Psoas muscle (tissue), 7 donors: ENCODE measurements at regions not wholly inside any gene's neighbourhood (a gene's known extent, or its start where the extent isn't known, plus 50 kb on each side); places are given as distances from the start of the nearest gene placed in this dataset.

Experiments used
- ATAC-seq, 4 donors: fragments of 200-7000 bp; cut with Tn5 transposase; one replicate each; pipeline ENCODE4 v1.9.1; 2020; ENCODE audit warnings: moderate library complexity in 3 of 4, mild to moderate bottlenecking in 2 of 4
- DNase-seq, 2 donors: peaks; one replicate each; pipeline ENCODE4 v3.0.0-alpha.2; 2020
- H3K27ac ChIP-seq: fragments of 200-600 bp; one replicate; pipeline ENCODE4 v1.8.0; 2022
- H3K27me3 ChIP-seq, 3 donors: fragments of 200-600 bp in 1 of 3; one replicate each; pipeline versions ENCODE4 v1.6.1 to v1.8.0; 2013 to 2022; ENCODE audit warnings: low read length in 2 of 3, mild to moderate bottlenecking in 2 of 3, moderate library complexity in 1 of 3; ENCODE audit not compliant: insufficient read depth in 3 of 3
- H3K36me3 ChIP-seq, 2 donors: fragments of 200-600 bp in 1 of 2; one replicate each; pipeline versions ENCODE4 v1.6.1 to v1.8.0; 2013 to 2022; ENCODE audit warnings: low read depth in 1 of 2, mild to moderate bottlenecking in 1 of 2, moderate library complexity in 1 of 2; ENCODE audit not compliant: insufficient read depth in 1 of 2
- H3K4me1 ChIP-seq: fragments of 200-600 bp; one replicate; pipeline ENCODE4 v1.8.0; 2022
- H3K4me3 ChIP-seq: fragments of 200-600 bp; one replicate; pipeline ENCODE4 v1.8.0; 2022; ENCODE audit warnings: mild to moderate bottlenecking
- H3K9me3 ChIP-seq: fragments of 200-600 bp; one replicate; pipeline ENCODE4 v1.8.0; 2022
- CTCF ChIP-seq: fragments of 200-600 bp; IDR thresholded peaks from one replicate; pipeline ENCODE4 v1.8.0; 2022; ENCODE audit warnings: antibody characterized with exemption
- WGBS, 3 donors: extraction: QIAGEN DNeasy Blood & Tissue Kit; methylation state at CpG; one replicate each; pipeline versions ENCODE4 v1.1.6 to v1.1.7; 2013; 5-methylcytosine and 5-hydroxymethylcytosine counted together
- intact Hi-C, 2 donors: fragments of 100-400 bp; cut with DNase I; formaldehyde crosslinking; loops; one replicate each; pipeline versions ENCODE4 v1.11.0 to v1.14.2; 2022
- donor health status: healthy with polysubstance abuse.
- donor health status: DM: no; HTN: no; CAD: no; lungs with moderate emphysema.
- donor health status: Bipolar disorder and iron deficiency.
- donor health status: healthy.
- donor health status: DM: yes; HTN: yes; CAD: no.
- donor health status: DM: no; HTN: no; CAD: no.
- donor health status: DM: yes; HTN: yes; CAD: no.

GRCh38 chr5:167877924-167878323 is 413.5 kb upstream of the WWC1 start:
- no peaks in the 10 kb centered on the region for H3K4me1 ChIP-seq
- H3K27ac ChIP-seq = no peak overlapping the region
- ATAC-seq = no peak
- WGBS, 3 donors = 59 to 77% (median 63%) methylated on average over 1 of the region's 1 CpG
- no peaks in the 10 kb centered on the region for H3K27me3 ChIP-seq
- TF ChIP-seq CTCF = no peak
- no peaks in the 10 kb centered on the region for H3K9me3 ChIP-seq
- DNase-seq = no peak
- no peak overlapping the region for H3K4me3 ChIP-seq
- intact Hi-C loops = no loop called here
- H3K36me3 ChIP-seq = no peaks in the 10 kb centered on the region

- no peak for TF ChIP-seq CTCF
- intact Hi-C loops = no loop called here
- Histone ChIP-seq H3K4me1 (no peaks in the 10 kb centered on the region), H3K36me3 (no peaks in the 10 kb centered on the region), H3K4me3 (no peak overlapping the region), H3K9me3 (no peaks in the 10 kb centered on the region), H3K27ac (no peak overlapping the region), H3K27me3 (no peaks in the 10 kb centered on the region)
- ATAC-seq (no peak), DNase-seq (no peak)
- WGBS, 3 donors = 68 to 82% (median 82%) methylated on average over 1 of the region's 1 CpG
Observed at GRCh38 chr5:167880420-167880819, 411.0 kb upstream of the WWC1 start.

- H3K9me3 ChIP-seq = no peaks in the 10 kb centered on the region
- H3K36me3 ChIP-seq = no peaks in the 10 kb centered on the region
- H3K27me3 ChIP-seq = no peaks in the 10 kb centered on the region
- 61 to 67% (median 63%) methylated on average over 1 of the region's 1 CpG for WGBS, 3 donors
- no peak overlapping the region for H3K27ac ChIP-seq
- H3K4me1 ChIP-seq = no peaks in the 10 kb centered on the region
- no peak for DNase-seq
- H3K4me3 ChIP-seq = no peak overlapping the region
- ATAC-seq = no peak
- intact Hi-C loops = no loop called here
- no peak for TF ChIP-seq CTCF
Observed at GRCh38 chr5:167881041-167881440, 410.4 kb upstream of the WWC1 start.

GRCh38 chr5:167886196-167886595 is 405.2 kb upstream of the WWC1 start:
- 87 to 92% (median 90%) methylated on average over 1 of the region's 1 CpG for WGBS, 3 donors
- no peak for ATAC-seq
- Histone ChIP-seq H3K27ac (no peak overlapping the region), H3K4me1 (no peaks in the 10 kb centered on the region), H3K4me3 (no peak overlapping the region), H3K27me3 (no peaks in the 10 kb centered on the region), H3K9me3 (no peaks in the 10 kb centered on the region), H3K36me3 (no peaks in the 10 kb centered on the region)
- intact Hi-C loops = no loop called here
- no peak for TF ChIP-seq CTCF
- DNase-seq = no peak

- WGBS, 3 donors = 60 to 83% (median 76%) methylated on average over 1 of the region's 1 CpG
- no peaks in the 10 kb centered on the region for H3K9me3 ChIP-seq
Observed at GRCh38 chr5:167888393-167888792, 403.1 kb upstream of the WWC1 start.

More at GRCh38 chr5:167888393-167888792, 403.1 kb upstream of the WWC1 start:
- TF ChIP-seq CTCF = no peak
- Histone ChIP-seq H3K27ac (no peak overlapping the region), H3K36me3 (no peaks in the 10 kb centered on the region), H3K4me3 (no peak overlapping the region), H3K27me3 (no peaks in the 10 kb centered on the region), H3K4me1 (no peaks in the 10 kb centered on the region)
- intact Hi-C loops = no loop called here
- no peak for ATAC-seq
- no peak for DNase-seq
